ENCODE measurements at regions not wholly inside any gene's neighbourhood (a gene's known extent, or its start where the extent isn't known, plus 50 kb on each side); places are given as distances from the start of the nearest gene placed in this dataset.
A peak's percentile ranks its signal among the peaks of the same experiment; 100 is the strongest.

DNA sequence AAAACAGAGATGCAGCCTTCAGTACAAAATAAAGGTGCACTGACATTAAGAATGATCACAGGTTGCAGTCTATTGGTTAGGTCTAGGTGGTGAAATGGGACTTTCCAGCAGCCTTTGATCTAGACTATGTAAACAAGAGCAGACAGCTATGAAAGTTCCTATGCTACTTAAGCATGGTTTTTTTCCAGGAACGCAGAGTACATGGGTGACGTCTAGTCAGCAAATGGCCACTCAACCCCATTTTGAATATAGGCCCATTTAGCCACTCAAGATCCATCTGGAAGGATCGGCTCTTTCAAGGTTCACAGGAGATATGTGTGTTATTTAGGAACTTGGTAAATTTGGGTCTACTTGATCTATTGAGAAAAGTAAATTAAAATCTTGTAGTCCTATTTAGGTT, 1424.6 kb upstream of the LRRTM3 start (continued):
- TF ChIP-seq ELF4 (CRISPR knock-in tag; IDR thresholded peaks at IDR 0.05; ENCODE audit: borderline replicate concordance): no peak
- TF ChIP-seq PHB2 (IDR thresholded peaks at IDR 0.05; ENCODE audit: partially characterized antibody): no peak
- TF ChIP-seq ZNF264 (CRISPR knock-in tag; IDR thresholded peaks at IDR 0.05): no peak
- TF ChIP-seq SNRNP70 (IDR thresholded peaks at IDR 0.05; ENCODE audit: low read depth, low read length): no peak
- no peak for TF ChIP-seq RBM22 (optimal IDR thresholded peaks at IDR 0.05; ENCODE audit: low read length)
- TF ChIP-seq PAXIP1 (CRISPR knock-in tag; conservative IDR thresholded peaks at IDR 0.05): peak; percentile 43; the same call in 1 of the 2 replicates
- TF ChIP-seq, protein P1, sequence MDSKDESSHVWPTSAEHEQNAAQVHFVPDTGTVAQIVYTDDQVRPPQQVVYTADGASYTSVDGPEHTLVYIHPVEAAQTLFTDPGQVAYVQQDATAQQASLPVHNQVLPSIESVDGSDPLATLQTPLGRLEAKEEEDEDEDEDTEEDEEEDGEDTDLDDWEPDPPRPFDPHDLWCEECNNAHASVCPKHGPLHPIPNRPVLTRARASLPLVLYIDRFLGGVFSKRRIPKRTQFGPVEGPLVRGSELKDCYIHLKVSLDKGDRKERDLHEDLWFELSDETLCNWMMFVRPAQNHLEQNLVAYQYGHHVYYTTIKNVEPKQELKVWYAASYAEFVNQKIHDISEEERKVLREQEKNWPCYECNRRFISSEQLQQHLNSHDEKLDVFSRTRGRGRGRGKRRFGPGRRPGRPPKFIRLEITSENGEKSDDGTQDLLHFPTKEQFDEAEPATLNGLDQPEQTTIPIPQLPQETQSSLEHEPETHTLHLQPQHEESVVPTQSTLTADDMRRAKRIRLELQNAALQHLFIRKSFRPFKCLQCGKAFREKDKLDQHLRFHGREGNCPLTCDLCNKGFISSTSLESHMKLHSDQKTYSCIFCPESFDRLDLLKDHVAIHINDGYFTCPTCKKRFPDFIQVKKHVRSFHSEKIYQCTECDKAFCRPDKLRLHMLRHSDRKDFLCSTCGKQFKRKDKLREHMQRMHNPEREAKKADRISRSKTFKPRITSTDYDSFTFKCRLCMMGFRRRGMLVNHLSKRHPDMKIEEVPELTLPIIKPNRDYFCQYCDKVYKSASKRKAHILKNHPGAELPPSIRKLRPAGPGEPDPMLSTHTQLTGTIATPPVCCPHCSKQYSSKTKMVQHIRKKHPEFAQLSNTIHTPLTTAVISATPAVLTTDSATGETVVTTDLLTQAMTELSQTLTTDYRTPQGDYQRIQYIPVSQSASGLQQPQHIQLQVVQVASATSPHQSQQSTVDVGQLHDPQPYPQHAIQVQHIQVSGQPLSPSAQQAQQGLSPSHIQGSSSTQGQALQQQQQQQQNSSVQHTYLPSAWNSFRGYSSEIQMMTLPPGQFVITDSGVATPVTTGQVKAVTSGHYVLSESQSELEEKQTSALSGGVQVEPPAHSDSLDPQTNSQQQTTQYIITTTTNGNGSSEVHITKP (CRISPR knock-in tag; IDR thresholded peaks at IDR 0.05; ENCODE audit: low read depth): 0 out of 2 replicates have a peak, but pooled peaks have one; percentile 62
- no peak for TF ChIP-seq TBP (CRISPR knock-in tag; IDR thresholded peaks at IDR 0.05)
- no peak for TF ChIP-seq ZNF263 (CRISPR knock-in tag; IDR thresholded peaks at IDR 0.05)
- TF ChIP-seq BATF2 (CRISPR knock-in tag; IDR thresholded peaks at IDR 0.05): no peak
- no peak for TF ChIP-seq STAT5B (CRISPR knock-in tag; IDR thresholded peaks at IDR 0.05)
- TF ChIP-seq, protein P2, sequence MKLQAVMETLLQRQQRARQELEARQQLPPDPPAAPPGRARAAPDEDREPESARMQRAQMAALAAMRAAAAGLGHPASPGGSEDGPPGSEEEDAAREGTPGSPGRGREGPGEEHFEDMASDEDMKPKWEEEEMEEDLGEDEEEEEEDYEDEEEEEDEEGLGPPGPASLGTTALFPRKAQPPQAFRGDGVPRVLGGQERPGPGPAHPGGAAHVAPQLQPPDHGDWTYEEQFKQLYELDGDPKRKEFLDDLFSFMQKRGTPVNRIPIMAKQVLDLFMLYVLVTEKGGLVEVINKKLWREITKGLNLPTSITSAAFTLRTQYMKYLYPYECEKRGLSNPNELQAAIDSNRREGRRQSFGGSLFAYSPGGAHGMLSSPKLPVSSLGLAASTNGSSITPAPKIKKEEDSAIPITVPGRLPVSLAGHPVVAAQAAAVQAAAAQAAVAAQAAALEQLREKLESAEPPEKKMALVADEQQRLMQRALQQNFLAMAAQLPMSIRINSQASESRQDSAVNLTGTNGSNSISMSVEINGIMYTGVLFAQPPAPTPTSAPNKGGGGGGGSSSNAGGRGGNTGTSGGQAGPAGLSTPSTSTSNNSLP (IDR thresholded peaks at IDR 0.05; ENCODE audit: low read depth, low read length): no peak
- no peak for TF ChIP-seq SATB2 (CRISPR knock-in tag; IDR thresholded peaks at IDR 0.05)
- no peak for TF ChIP-seq ZNF101 (CRISPR knock-in tag; IDR thresholded peaks at IDR 0.05; ENCODE audit: borderline replicate concordance, low read depth)
- no peak for TF ChIP-seq ZFAT (CRISPR knock-in tag; conservative IDR thresholded peaks at IDR 0.05)
- TF ChIP-seq, protein P3, sequence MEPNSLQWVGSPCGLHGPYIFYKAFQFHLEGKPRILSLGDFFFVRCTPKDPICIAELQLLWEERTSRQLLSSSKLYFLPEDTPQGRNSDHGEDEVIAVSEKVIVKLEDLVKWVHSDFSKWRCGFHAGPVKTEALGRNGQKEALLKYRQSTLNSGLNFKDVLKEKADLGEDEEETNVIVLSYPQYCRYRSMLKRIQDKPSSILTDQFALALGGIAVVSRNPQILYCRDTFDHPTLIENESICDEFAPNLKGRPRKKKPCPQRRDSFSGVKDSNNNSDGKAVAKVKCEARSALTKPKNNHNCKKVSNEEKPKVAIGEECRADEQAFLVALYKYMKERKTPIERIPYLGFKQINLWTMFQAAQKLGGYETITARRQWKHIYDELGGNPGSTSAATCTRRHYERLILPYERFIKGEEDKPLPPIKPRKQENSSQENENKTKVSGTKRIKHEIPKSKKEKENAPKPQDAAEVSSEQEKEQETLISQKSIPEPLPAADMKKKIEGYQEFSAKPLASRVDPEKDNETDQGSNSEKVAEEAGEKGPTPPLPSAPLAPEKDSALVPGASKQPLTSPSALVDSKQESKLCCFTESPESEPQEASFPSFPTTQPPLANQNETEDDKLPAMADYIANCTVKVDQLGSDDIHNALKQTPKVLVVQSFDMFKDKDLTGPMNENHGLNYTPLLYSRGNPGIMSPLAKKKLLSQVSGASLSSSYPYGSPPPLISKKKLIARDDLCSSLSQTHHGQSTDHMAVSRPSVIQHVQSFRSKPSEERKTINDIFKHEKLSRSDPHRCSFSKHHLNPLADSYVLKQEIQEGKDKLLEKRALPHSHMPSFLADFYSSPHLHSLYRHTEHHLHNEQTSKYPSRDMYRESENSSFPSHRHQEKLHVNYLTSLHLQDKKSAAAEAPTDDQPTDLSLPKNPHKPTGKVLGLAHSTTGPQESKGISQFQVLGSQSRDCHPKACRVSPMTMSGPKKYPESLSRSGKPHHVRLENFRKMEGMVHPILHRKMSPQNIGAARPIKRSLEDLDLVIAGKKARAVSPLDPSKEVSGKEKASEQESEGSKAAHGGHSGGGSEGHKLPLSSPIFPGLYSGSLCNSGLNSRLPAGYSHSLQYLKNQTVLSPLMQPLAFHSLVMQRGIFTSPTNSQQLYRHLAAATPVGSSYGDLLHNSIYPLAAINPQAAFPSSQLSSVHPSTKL (CRISPR knock-in tag; IDR thresholded peaks at IDR 0.05): 0 out of 2 replicates have a peak, but pooled peaks have one; percentile 23
- 0 out of 2 replicates have a peak, but pooled peaks have one; percentile 34 for TF ChIP-seq ZNF33A (CRISPR knock-in tag; IDR thresholded peaks at IDR 0.05; ENCODE audit: borderline replicate concordance)

Measured in HepG2 (cell line).